HPDE6-E6E7 (cell line): ENCODE measurements at regions not wholly inside any gene's neighbourhood (a gene's known extent, or its start where the extent isn't known, plus 50 kb on each side); places are given as distances from the start of the nearest gene placed in this dataset.
"Not testable (repeated sequence)": the region's sequence is repeated elsewhere in the genome, so short reads cannot be mapped to it uniquely, and the experiment has no call there.

ENCODE experiments used
- DNase-seq: peaks from one replicate; pipeline ENCODE4 v3.0.0; 2011; ENCODE audit warnings: missing footprints; ENCODE audit errors: extremely low spot score

GRCh38 chr10:128576336-128576735, 450.1 kb upstream of the MKI67 start:
- no peak for DNase-seq

DNA sequence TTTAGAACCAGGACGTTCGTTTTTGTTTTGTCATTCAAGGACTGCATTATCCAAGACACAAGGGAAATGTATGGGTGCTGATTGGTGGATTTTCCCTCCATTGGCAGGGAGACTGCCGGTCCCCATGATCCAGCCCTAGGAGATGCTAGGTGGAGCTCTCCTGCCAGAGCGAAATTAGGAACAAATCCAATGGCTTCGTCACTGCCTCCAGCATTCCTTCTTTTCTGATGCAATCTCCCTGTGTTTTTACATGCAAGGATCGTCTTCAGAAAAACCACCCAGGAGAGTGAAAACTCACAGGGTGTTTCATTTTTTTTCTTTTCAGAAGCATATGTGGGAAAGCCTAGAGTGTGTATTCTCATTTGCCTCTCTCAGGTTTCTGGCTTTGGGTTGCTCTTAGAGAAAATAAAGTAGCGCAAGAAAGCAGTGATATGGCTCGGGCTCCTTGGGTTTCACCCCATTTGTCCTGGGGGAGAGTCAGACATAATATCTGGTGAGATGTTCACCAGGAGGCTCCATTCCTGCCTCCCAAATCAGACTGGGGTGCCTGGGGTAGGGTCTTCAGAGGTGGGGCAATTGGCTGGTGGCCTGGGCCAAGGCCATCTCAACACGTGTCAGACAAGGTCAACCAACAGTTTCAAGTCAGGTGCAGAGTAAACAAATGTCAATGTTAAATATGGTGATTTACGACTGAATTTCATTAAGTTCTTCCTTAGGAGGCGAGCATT, 450.9 kb upstream of the MKI67 start:
- no peak for DNase-seq

GRCh38 chr10:128577958-128578750, 451.9 kb upstream of the MKI67 start:
- no peak for DNase-seq

DNA sequence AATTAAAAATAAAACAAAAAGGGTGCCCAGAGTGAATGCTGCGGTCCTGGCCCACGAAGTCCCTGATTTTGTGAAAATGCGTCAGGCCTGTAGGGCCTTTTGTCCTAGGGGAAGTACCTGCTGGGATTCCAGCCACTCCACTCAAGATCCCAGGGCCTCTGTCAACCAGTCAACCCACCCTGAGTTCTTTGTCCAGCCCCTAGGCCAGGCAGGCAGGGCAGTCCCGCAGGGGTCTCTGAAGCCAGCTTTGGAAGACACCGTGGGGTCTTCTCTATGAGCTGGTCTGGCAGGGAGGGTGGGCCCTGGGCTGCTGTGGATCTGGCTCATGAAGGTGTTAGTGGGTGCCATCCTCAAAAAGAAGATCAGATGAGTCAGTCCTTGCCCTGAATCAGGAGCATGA, 452.5 kb upstream of the MKI67 start:
- DNase-seq, result no peak

- no peak for DNase-seq
Observed at GRCh38 chr10:128579280-128579865, 453.1 kb upstream of the MKI67 start.

GRCh38 chr10:128579901-128580300, 453.7 kb upstream of the MKI67 start:
- no peak for DNase-seq

DNA sequence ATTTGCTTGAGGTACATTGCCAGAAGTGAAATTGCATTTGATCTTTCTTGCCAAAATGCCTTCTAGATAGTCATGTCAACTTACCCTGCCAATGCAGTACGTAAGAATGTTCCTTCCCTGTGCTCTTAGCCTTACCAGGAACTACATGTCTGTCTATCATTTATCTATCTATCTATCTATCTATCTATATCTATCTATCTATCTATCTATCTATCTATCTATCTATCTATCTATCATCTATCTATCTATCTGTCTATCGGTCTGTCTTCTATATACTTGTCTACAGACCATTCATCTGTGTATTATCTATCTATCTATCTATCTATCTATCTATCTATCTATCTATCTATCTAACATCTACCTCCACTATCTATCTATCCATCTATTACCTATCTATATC, 456.9 kb upstream of the MKI67 start:
- DNase-seq, result not testable (repeated sequence)

- DNase-seq, result not testable (repeated sequence)
Observed at GRCh38 chr10:128586599-128586998, 460.4 kb upstream of the MKI67 start.

DNA sequence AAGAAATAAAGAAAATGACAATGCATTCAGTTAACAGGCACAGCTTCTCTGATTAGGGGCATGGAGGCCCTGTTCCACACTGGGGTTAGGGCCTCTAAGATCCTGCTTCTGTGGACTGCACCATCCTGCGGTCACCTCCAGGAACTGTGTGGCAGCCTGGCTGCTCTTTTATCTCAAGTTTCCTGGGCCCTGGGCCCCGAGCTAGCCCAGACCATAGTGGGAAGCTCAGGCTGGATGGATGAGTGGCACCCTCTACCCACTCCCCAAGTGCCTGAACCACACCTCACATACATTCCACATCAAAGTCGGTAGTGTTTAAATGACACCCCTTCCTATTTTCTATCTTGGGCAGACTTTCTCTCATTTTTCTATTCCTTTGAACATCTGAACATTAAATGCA, 461.5 kb upstream of the MKI67 start:
- DNase-seq, result no peak

DNA sequence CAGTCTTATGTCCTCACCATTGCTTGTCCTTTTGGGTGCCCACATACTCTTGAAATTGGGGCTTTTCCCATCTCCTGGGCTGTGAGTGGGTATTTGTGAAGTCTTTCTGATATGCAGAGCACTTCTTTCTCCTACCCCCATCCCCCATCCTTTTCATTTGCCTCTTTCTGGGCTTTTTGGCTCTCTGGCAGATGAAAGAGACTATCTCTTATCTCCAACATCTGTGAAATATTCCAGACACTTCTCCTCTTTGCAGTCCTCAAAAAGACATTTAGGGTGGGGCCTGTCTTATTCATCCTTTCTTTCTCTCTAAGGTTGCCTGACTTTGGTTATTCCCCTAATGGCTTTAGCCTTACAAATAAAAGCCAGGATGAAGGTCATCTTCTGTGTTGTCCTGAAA, 462.2 kb upstream of the MKI67 start:
- no peak for DNase-seq

- DNase-seq, result no peak
Observed at GRCh38 chr10:128594688-128595087, 468.5 kb upstream of the MKI67 start.

GRCh38 chr10:128596906-128597305, 470.7 kb upstream of the MKI67 start:
- no peak for DNase-seq

DNA sequence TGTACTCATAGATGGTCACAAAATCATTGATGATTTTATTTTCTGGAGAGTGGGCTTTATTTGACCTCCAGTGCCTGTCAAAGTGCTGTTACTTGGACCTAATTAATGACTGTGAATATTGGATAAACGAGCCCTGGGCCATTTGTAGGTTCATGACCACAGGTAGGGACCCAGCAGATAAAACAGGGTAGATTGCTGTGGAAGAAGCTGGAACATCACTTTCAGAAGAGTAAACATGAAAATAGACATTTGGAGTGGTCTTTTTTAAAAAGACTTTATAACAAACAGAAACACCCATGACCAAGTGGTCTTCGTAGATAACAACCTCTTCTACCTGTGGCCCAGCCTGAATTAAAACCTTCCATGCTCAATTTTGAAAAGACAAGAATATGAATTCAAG, 472.8 kb upstream of the MKI67 start:
- DNase-seq, result no peak

DNA sequence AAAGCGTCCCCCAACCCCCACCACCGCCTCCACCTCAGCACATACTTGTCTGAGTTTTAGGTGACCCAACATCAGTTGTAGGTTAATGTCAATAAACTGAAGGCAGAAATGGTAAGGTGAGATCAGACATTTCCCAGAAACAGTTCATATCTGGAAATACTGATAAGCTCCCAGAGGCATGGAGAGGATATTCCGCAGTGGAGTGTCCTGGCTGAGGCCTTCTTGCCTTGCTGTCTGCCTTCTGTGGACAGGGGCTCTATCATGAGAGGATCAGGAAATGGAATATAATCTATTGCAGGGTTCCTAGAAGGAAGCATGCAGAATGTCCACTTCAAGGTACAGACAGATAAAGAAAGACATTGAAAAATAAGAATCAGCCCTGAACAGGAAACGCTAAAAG, 473.3 kb upstream of the MKI67 start:
- no peak for DNase-seq

DNA sequence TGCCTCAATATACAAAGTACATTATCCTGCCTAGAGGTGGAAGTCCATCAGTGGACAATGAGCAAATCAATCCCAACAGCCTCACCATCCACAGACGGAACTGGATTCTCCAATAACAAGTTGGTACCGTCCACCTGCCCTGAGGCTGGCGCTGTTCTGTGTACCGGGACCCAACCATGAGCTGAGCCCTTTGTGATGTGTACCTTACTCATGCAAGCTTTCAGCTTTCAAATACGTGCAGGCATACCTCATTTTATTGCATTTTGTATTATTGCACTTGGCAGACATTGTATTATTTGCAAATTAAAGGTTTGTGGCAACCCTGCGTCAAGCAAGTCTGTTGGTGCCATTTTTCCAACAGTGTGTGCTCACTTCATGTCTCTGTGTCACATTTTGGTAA, 476.0 kb upstream of the MKI67 start:
- no peak for DNase-seq

DNA sequence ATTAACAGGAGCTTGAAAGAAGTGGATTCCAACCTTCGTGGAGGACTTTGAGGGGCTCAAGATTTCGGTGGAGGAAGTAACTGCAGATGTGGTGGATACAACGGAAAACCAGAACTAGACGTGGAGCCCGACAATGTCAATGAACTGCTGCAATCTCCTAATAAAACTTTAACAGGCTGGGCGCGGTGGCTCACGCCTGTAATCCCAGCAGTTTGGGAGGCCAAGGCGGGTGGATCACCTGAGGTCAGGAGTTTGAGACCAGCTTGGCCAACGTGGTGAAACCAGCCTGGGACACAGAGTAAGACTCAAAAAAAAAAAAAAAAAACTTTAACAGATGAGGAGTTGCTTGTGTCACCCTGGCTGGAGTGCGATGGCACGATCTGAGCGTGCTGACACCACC, 477.8 kb upstream of the MKI67 start:
- DNase-seq, result no peak

GRCh38 chr10:128605180-128605579, 479.0 kb upstream of the MKI67 start:
- no peak for DNase-seq

DNA sequence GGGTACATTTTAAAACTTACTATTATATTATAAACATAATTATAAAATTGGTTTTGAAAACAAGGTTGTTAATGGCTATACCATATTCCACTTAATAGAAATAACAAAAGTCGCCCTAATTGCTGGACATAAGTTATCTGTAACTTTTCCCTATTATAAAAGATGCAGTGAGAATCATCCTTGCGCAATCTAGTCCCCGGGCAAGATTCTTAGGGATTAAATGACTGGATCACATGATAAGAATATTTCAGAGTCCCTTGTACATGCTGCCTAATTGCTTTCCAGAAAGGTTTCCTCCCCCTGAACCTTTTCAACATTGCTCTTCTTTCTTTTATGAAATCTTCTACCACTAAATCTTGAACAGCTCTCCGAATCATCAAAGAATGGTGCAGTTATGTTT, 479.8 kb upstream of the MKI67 start:
- no peak for DNase-seq

GRCh38 chr10:128608791-128609190, 482.6 kb upstream of the MKI67 start:
- DNase-seq, result no peak

DNA sequence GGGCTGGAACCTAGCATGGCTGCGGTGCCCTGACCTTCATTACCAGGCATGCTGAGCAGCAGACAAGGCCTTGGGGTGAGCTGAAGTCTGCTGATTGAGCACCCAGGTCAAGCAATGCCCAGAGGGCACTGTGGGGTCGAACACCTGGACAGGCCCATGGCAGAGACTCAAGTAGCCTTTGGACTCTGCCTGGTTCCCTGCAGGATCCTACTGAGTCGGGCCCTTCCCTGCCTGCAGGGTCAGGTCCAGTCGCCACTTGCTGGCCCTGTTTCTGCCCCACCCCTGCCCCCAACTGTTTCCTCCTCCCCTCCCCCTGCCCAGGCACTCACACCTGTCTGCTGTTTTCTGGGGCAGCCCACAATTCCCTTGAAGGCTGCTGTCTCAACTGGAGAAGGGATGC, 483.2 kb upstream of the MKI67 start:
- no peak for DNase-seq

DNA sequence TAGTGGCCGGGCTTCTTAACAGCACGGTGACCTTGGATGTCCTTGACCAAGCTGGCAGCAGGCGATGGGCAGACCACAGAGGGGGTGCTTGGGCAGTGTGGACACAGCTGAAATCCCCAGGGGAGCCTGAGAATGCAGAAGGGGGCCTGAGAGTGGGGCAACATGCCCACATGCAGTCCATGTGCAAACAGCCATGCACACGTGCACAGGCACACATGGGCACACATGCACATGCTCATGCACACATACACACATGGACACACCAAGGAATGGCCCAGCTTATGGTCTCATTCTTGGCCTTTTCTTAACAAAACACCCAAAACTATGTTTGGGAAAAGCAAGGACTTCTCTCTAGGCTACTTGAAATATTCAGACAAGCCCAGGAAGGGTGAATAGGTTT, 483.9 kb upstream of the MKI67 start:
- no peak for DNase-seq

- no peak for DNase-seq
Observed at GRCh38 chr10:128612195-128612594, 486.0 kb upstream of the MKI67 start.

DNA sequence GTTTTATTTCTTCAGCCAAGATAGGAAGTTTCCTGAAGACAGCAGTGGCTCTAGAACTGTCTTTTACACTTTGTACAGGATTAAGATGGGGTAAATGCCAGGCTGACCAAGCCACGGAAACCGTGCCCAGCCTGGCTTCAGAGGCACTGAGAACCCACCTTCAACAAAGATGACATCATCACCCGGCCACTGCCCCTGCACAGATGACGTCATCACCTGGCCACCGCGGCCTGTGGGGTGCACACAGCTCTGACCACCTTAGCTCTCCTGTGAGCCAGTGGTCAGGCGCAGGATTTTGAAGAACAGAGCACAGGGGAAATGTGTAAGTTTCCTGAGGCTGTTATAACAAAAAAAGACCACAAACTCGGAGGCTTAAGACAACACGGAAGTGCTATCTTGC, 486.4 kb upstream of the MKI67 start:
- no peak for DNase-seq
